ENCODE measurements at regions not wholly inside any gene's neighbourhood (a gene's known extent, or its start where the extent isn't known, plus 50 kb on each side); places are given as distances from the start of the nearest gene placed in this dataset.

DNA sequence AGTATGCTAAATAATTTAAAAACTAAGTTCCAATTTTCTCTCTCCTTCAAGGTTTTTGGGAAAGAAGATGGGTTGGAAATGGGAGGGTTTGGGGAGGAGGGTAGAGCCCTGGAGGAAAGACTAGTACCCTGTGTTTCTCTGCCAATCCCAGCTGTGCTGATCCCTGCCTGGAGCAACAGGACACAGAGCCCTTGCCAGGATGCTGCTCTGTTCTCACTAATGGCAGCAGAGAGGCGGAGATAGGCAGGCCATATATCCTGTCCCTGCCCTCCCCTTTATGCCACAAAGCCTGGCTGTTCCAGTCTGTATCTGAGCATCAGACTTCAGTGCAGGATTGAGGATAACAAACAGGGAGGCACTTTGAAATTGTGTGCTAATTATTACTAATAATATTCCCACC lies 99.0 kb downstream of the C12orf75 start:
- TF ChIP-seq, protein P1, sequence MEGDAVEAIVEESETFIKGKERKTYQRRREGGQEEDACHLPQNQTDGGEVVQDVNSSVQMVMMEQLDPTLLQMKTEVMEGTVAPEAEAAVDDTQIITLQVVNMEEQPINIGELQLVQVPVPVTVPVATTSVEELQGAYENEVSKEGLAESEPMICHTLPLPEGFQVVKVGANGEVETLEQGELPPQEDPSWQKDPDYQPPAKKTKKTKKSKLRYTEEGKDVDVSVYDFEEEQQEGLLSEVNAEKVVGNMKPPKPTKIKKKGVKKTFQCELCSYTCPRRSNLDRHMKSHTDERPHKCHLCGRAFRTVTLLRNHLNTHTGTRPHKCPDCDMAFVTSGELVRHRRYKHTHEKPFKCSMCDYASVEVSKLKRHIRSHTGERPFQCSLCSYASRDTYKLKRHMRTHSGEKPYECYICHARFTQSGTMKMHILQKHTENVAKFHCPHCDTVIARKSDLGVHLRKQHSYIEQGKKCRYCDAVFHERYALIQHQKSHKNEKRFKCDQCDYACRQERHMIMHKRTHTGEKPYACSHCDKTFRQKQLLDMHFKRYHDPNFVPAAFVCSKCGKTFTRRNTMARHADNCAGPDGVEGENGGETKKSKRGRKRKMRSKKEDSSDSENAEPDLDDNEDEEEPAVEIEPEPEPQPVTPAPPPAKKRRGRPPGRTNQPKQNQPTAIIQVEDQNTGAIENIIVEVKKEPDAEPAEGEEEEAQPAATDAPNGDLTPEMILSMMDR (IDR thresholded peaks at IDR 0.05): no peak
- TF ChIP-seq POLR2A (IDR thresholded peaks at IDR 0.05; ENCODE audit: low read depth) (no peak), POLR2AphosphoS5 (IDR thresholded peaks at IDR 0.05) (no peak), EP300 (IDR thresholded peaks at IDR 0.05) (no peak)

All from esophagus muscularis mucosa (tissue), 4 donors.